Left lobe of liver (tissue), 2 donors: ENCODE measurements at regions not wholly inside any gene's neighbourhood (a gene's known extent, or its start where the extent isn't known, plus 50 kb on each side); places are given as distances from the start of the nearest gene placed in this dataset.
A peak's percentile ranks its signal among the peaks of the same experiment; 100 is the strongest.

Experiments used
- ATAC-seq: fragments of 200-7000 bp; cut with Tn5 transposase; one replicate; pipeline ENCODE4 v1.9.1; 2020; ENCODE audit warnings: mild to moderate bottlenecking, moderate library complexity
- DNase-seq: peaks from one replicate; pipeline ENCODE4 v3.0.0-alpha.2; 2020; ENCODE audit warnings: low spot score
- donor health status: DM: no; HTN: no; CAD: no; lungs with moderate emphysema.
- donor health status: DM: no; HTN: yes; CAD: no.

- DNase-seq, result no peak
- no peak for ATAC-seq
These were observed 140.6 kb upstream of the RBMY1B start for GRCh38 chrY:21370494-21370893.

- DNase-seq, result no peak
- ATAC-seq, result no peak
These were observed 117.0 kb upstream of the RBMY1B start for GRCh38 chrY:21394116-21394515.

GRCh38 chrY:21422221-21422620 lies 88.9 kb upstream of the RBMY1B start:
- no peak for ATAC-seq
- no peak for DNase-seq

GRCh38 chrY:21440536-21440935 lies 70.6 kb upstream of the RBMY1B start:
- DNase-seq (no peak), ATAC-seq (no peak)

- DNase-seq (no peak), ATAC-seq (peak; percentile 63)
These were observed 57.5 kb upstream of the RBMY1B start for GRCh38 chrY:21453644-21454043.

- DNase-seq (no peak), ATAC-seq (peak; percentile 54)
These were observed 57.0 kb upstream of the RBMY1B start for GRCh38 chrY:21454133-21454532.

GRCh38 chrY:21459648-21460047 lies 51.5 kb upstream of the RBMY1B start:
- DNase-seq (no peak), ATAC-seq (no peak)
